ENCODE measurements at regions not wholly inside any gene's neighbourhood (a gene's known extent, or its start where the extent isn't known, plus 50 kb on each side); places are given as distances from the start of the nearest gene placed in this dataset.

- no peaks in the 10 kb centered on the region for H3K4me1 Mint-ChIP-seq (ENCODE audit: low read depth)
- no peak overlapping the region for H3K27ac Mint-ChIP-seq
- H3K36me3 Mint-ChIP-seq (ENCODE audit: low read depth), result peaks cover 21% of the 10 kb centered on the region
- no peak overlapping the region for H3K4me3 Mint-ChIP-seq
- H3K9me3 Mint-ChIP-seq, result peaks cover 45% of the 10 kb centered on the region
- no peak for DNase-seq (ENCODE audit: low spot score)
- intact Hi-C loops (cut with micrococcal nuclease), result no loop called here
- H3K27me3 Mint-ChIP-seq (ENCODE audit: insufficient read depth), result no peaks in the 10 kb centered on the region
These were observed 741.3 kb downstream of the RNF144A start for GRCh38 chr2:7658486-7658885.

GRCh38 chr2:7660816-7661215 is 743.6 kb downstream of the RNF144A start:
- no peak for DNase-seq (ENCODE audit: low spot score)
- no peaks in the 10 kb centered on the region for H3K27me3 Mint-ChIP-seq (ENCODE audit: insufficient read depth)
- H3K4me3 Mint-ChIP-seq, result no peak overlapping the region
- no peak overlapping the region for H3K27ac Mint-ChIP-seq
- intact Hi-C loops (cut with micrococcal nuclease), result no loop called here
- H3K36me3 Mint-ChIP-seq (ENCODE audit: low read depth), result peaks cover 31% of the 10 kb centered on the region
- peaks cover 9% of the 10 kb centered on the region for H3K4me1 Mint-ChIP-seq (ENCODE audit: low read depth)
- H3K9me3 Mint-ChIP-seq, result peaks cover 45% of the 10 kb centered on the region

- Mint-ChIP-seq H3K4me3 (no peak overlapping the region), H3K4me1 (ENCODE audit: low read depth) (peaks cover 16% of the 10 kb centered on the region), H3K27ac (no peak overlapping the region), H3K36me3 (ENCODE audit: low read depth) (peaks cover 35% of the 10 kb centered on the region), H3K9me3 (peaks cover 51% of the 10 kb centered on the region), H3K27me3 (ENCODE audit: insufficient read depth) (no peaks in the 10 kb centered on the region)
- DNase-seq (ENCODE audit: low spot score), result no peak
- intact Hi-C loops (cut with micrococcal nuclease), result no loop called here
These were observed 744.3 kb downstream of the RNF144A start for GRCh38 chr2:7661502-7661901.

- H3K4me3 Mint-ChIP-seq, result no peak overlapping the region
- H3K36me3 Mint-ChIP-seq (ENCODE audit: low read depth), result peaks cover 28% of the 10 kb centered on the region
- H3K9me3 Mint-ChIP-seq, result peaks cover 40% of the 10 kb centered on the region
- no peaks in the 10 kb centered on the region for H3K27me3 Mint-ChIP-seq (ENCODE audit: insufficient read depth)
- intact Hi-C loops (cut with micrococcal nuclease), result no loop called here
- H3K4me1 Mint-ChIP-seq (ENCODE audit: low read depth), result peaks cover 47% of the 10 kb centered on the region
- H3K27ac Mint-ChIP-seq, result peak overlapping the region; percentile 69
- DNase-seq (ENCODE audit: low spot score), result no peak
These were observed 748.7 kb downstream of the RNF144A start for GRCh38 chr2:7665880-7666279.

GRCh38 chr2:7666596-7667259 is 749.5 kb downstream of the RNF144A start:
- Mint-ChIP-seq H3K9me3 (peaks cover 36% of the 10 kb centered on the region), H3K4me3 (no peak overlapping the region), H3K27ac (peak overlapping the region; percentile 69), H3K4me1 (ENCODE audit: low read depth) (peaks cover 55% of the 10 kb centered on the region), H3K36me3 (ENCODE audit: low read depth) (peaks cover 24% of the 10 kb centered on the region), H3K27me3 (ENCODE audit: insufficient read depth) (no peaks in the 10 kb centered on the region)
- DNase-seq (ENCODE audit: low spot score), result no peak
- intact Hi-C loops (cut with micrococcal nuclease), result no loop called here

GRCh38 chr2:7667260-7667757 is 750.1 kb downstream of the RNF144A start:
- Mint-ChIP-seq H3K4me1 (ENCODE audit: low read depth) (peaks cover 61% of the 10 kb centered on the region), H3K9me3 (peaks cover 38% of the 10 kb centered on the region), H3K36me3 (ENCODE audit: low read depth) (peaks cover 24% of the 10 kb centered on the region), H3K4me3 (peak overlapping the region; percentile 42), H3K27ac (peak overlapping the region; percentile 69), H3K27me3 (ENCODE audit: insufficient read depth) (no peaks in the 10 kb centered on the region)
- intact Hi-C loops (cut with micrococcal nuclease), result no loop called here
- DNase-seq (ENCODE audit: low spot score), result no peak

- Mint-ChIP-seq H3K9me3 (peaks cover 22% of the 10 kb centered on the region), H3K36me3 (ENCODE audit: low read depth) (peaks cover 29% of the 10 kb centered on the region), H3K27me3 (ENCODE audit: insufficient read depth) (no peaks in the 10 kb centered on the region), H3K4me3 (peak overlapping the region; percentile 67), H3K27ac (peak overlapping the region; percentile 93), H3K4me1 (ENCODE audit: low read depth) (peaks cover 83% of the 10 kb centered on the region)
- intact Hi-C loops (cut with micrococcal nuclease), result loop anchor here (5.0 to 10.0 kb wide), 2 partner anchors 736 to 814 kb away; no protein-coding TSS in a partner anchor
- no peak for DNase-seq (ENCODE audit: low spot score)
These were observed 753.9 kb downstream of the RNF144A start for GRCh38 chr2:7670905-7671641.

- DNase-seq (ENCODE audit: low spot score), result peak; percentile 43
- Mint-ChIP-seq H3K27me3 (ENCODE audit: insufficient read depth) (no peaks in the 10 kb centered on the region), H3K4me3 (peak overlapping the region; percentile 71), H3K36me3 (ENCODE audit: low read depth) (peaks cover 28% of the 10 kb centered on the region), H3K4me1 (ENCODE audit: low read depth) (peaks cover 79% of the 10 kb centered on the region), H3K9me3 (peaks cover 18% of the 10 kb centered on the region), H3K27ac (peak overlapping the region; percentile 93)
- intact Hi-C loops (cut with micrococcal nuclease), result loop anchor here (1.0 to 10.0 kb wide), 20 partner anchors 22 to 1015 kb away; no protein-coding TSS in a partner anchor
These were observed 754.9 kb downstream of the RNF144A start for GRCh38 chr2:7672027-7672684.

GRCh38 chr2:7672685-7673071 is 755.5 kb downstream of the RNF144A start:
- no peak for DNase-seq (ENCODE audit: low spot score)
- Mint-ChIP-seq H3K4me3 (peak overlapping the region; percentile 71), H3K9me3 (peaks cover 14% of the 10 kb centered on the region), H3K4me1 (ENCODE audit: low read depth) (peaks cover 74% of the 10 kb centered on the region), H3K27me3 (ENCODE audit: insufficient read depth) (no peaks in the 10 kb centered on the region), H3K36me3 (ENCODE audit: low read depth) (peaks cover 24% of the 10 kb centered on the region), H3K27ac (peak overlapping the region; percentile 93)
- intact Hi-C loops (cut with micrococcal nuclease), result loop anchor here (1.0 to 10.0 kb wide), 20 partner anchors 22 to 1014 kb away; no protein-coding TSS in a partner anchor

GRCh38 chr2:7673101-7673500 is 755.9 kb downstream of the RNF144A start:
- H3K9me3 Mint-ChIP-seq, result peaks cover 14% of the 10 kb centered on the region
- peak overlapping the region; percentile 71 for H3K4me3 Mint-ChIP-seq
- no peaks in the 10 kb centered on the region for H3K27me3 Mint-ChIP-seq (ENCODE audit: insufficient read depth)
- intact Hi-C loops (cut with micrococcal nuclease), result loop anchor here (2.0 to 10.0 kb wide), 6 partner anchors 146 to 1014 kb away; no protein-coding TSS in a partner anchor
- DNase-seq (ENCODE audit: low spot score), result no peak
- H3K36me3 Mint-ChIP-seq (ENCODE audit: low read depth), result peaks cover 26% of the 10 kb centered on the region
- H3K4me1 Mint-ChIP-seq (ENCODE audit: low read depth), result peaks cover 75% of the 10 kb centered on the region
- peak overlapping the region; percentile 93 for H3K27ac Mint-ChIP-seq

- no peak for DNase-seq (ENCODE audit: low spot score)
- Mint-ChIP-seq H3K4me3 (no peak overlapping the region), H3K36me3 (ENCODE audit: low read depth) (peaks cover 30% of the 10 kb centered on the region), H3K27me3 (ENCODE audit: insufficient read depth) (no peaks in the 10 kb centered on the region), H3K9me3 (peaks cover 14% of the 10 kb centered on the region), H3K4me1 (ENCODE audit: low read depth) (peaks cover 83% of the 10 kb centered on the region), H3K27ac (peak overlapping the region; percentile 93)
- intact Hi-C loops (cut with micrococcal nuclease), result loop anchor here (2.0 to 10.0 kb wide), 6 partner anchors 147 to 1013 kb away; no protein-coding TSS in a partner anchor
These were observed 756.6 kb downstream of the RNF144A start for GRCh38 chr2:7673853-7674252.

GRCh38 chr2:7674606-7675005 is 757.4 kb downstream of the RNF144A start:
- Mint-ChIP-seq H3K4me1 (ENCODE audit: low read depth) (peaks cover 84% of the 10 kb centered on the region), H3K9me3 (peaks cover 14% of the 10 kb centered on the region), H3K4me3 (no peak overlapping the region), H3K27ac (peak overlapping the region; percentile 62), H3K27me3 (ENCODE audit: insufficient read depth) (no peaks in the 10 kb centered on the region), H3K36me3 (ENCODE audit: low read depth) (peaks cover 30% of the 10 kb centered on the region)
- intact Hi-C loops (cut with micrococcal nuclease), result loop anchor here (5.0 to 10.0 kb wide), 2 partner anchors 733 to 810 kb away; no protein-coding TSS in a partner anchor
- no peak for DNase-seq (ENCODE audit: low spot score)

Data from activated T-helper 1 cell treated with anti-CD3 and anti-CD28 coated beads, Interleukin-12 subunit alpha, Interleukin-12 subunit beta, Interleukin-2, Interleukin-4 antibody, amounts not matched to agents 30 ng/mL and 10 ng/mL and 1 ng/mL, durations not matched to agents 14 hours and 24 hours and 36 hours (primary cell).